ENCODE measurements at regions not wholly inside any gene's neighbourhood (a gene's known extent, or its start where the extent isn't known, plus 50 kb on each side); places are given as distances from the start of the nearest gene placed in this dataset.

GRCh38 chr10:130992802-130993523, 318.6 kb downstream of the TCERG1L start:
- H3K27ac ChIP-seq: no peak overlapping the region
- H3K27me3 ChIP-seq: no peaks in the 10 kb centered on the region
- H3K4me1 ChIP-seq: no peaks in the 10 kb centered on the region
- DNase-seq (peak in 1 of 2 donors; percentile 8), ATAC-seq (ENCODE audit: low FRiP score in 2 of 2) (no peak)
- no peak for TF ChIP-seq POLR2A (IDR thresholded peaks at IDR 0.05)
- no peak for TF ChIP-seq POLR2AphosphoS5 (IDR thresholded peaks at IDR 0.05)
- TF ChIP-seq, protein P1, sequence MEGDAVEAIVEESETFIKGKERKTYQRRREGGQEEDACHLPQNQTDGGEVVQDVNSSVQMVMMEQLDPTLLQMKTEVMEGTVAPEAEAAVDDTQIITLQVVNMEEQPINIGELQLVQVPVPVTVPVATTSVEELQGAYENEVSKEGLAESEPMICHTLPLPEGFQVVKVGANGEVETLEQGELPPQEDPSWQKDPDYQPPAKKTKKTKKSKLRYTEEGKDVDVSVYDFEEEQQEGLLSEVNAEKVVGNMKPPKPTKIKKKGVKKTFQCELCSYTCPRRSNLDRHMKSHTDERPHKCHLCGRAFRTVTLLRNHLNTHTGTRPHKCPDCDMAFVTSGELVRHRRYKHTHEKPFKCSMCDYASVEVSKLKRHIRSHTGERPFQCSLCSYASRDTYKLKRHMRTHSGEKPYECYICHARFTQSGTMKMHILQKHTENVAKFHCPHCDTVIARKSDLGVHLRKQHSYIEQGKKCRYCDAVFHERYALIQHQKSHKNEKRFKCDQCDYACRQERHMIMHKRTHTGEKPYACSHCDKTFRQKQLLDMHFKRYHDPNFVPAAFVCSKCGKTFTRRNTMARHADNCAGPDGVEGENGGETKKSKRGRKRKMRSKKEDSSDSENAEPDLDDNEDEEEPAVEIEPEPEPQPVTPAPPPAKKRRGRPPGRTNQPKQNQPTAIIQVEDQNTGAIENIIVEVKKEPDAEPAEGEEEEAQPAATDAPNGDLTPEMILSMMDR (IDR thresholded peaks at IDR 0.05): no peak
- TF ChIP-seq EP300 (IDR thresholded peaks at IDR 0.05): no peak
- no peaks in the 10 kb centered on the region for H3K9me3 ChIP-seq
- no peaks in the 10 kb centered on the region for H3K36me3 ChIP-seq
- 83 to 90% methylated on average over 11 to 14 of the region's 14 CpGs for WGBS, 2 donors
- no peak overlapping the region for H3K4me3 ChIP-seq

DNA sequence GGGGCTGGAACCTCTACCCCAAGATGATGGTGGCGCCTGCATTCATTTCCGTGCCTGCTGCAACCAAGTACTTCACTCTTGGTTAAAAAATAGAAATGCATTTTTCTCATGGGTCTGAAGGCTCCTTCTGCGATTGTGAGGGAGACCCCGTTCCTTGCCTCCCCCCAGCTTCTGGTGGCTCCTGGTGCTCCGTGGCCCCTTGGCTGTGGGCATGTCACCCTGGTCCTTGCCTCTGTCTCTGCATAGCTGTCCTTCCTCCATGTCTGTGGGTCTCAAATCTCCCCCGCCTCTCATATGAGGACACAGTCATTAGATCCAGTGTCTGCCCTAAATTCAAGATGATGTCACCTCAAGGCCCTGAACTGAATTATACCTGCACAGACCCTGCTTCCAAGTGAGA, 317.9 kb downstream of the TCERG1L start:
- no peaks in the 10 kb centered on the region for H3K27me3 ChIP-seq
- H3K27ac ChIP-seq: no peak overlapping the region
- no peak for DNase-seq
- H3K4me3 ChIP-seq: no peak overlapping the region
- ATAC-seq (ENCODE audit: low FRiP score in 2 of 2): no peak
- H3K9me3 ChIP-seq: no peaks in the 10 kb centered on the region
- TF ChIP-seq, protein P1 (IDR thresholded peaks at IDR 0.05): no peak
- TF ChIP-seq POLR2A (IDR thresholded peaks at IDR 0.05): no peak
- no peak for TF ChIP-seq EP300 (IDR thresholded peaks at IDR 0.05)
- TF ChIP-seq POLR2AphosphoS5 (IDR thresholded peaks at IDR 0.05): no peak
- H3K36me3 ChIP-seq: no peaks in the 10 kb centered on the region
- H3K4me1 ChIP-seq: no peaks in the 10 kb centered on the region
- 92% methylated on average over 6 of the region's 6 CpGs for WGBS, 2 donors

- TF ChIP-seq EP300 (IDR thresholded peaks at IDR 0.05): no peak
- no peak for ATAC-seq (ENCODE audit: low FRiP score in 2 of 2)
Observed at GRCh38 chr10:130994191-130994590, 317.3 kb downstream of the TCERG1L start.

GRCh38 chr10:130994845-130995244, 316.7 kb downstream of the TCERG1L start:
- Histone ChIP-seq H3K4me3 (no peak overlapping the region), H3K27me3 (no peaks in the 10 kb centered on the region), H3K27ac (no peak overlapping the region), H3K9me3 (no peaks in the 10 kb centered on the region), H3K36me3 (no peaks in the 10 kb centered on the region), H3K4me1 (no peaks in the 10 kb centered on the region)
- DNase-seq (no peak), ATAC-seq (ENCODE audit: low FRiP score in 2 of 2) (no peak)
- WGBS, 2 donors: 73 to 77% methylated on average over 7 of the region's 7 CpGs
- TF ChIP-seq POLR2A (IDR thresholded peaks at IDR 0.05) (no peak), EP300 (IDR thresholded peaks at IDR 0.05) (no peak), POLR2AphosphoS5 (IDR thresholded peaks at IDR 0.05) (no peak)
- TF ChIP-seq, protein P1 (IDR thresholded peaks at IDR 0.05): no peak

More at GRCh38 chr10:130994191-130994590, 317.3 kb downstream of the TCERG1L start:
- Histone ChIP-seq H3K27ac (no peak overlapping the region), H3K9me3 (no peaks in the 10 kb centered on the region), H3K4me3 (no peak overlapping the region), H3K36me3 (no peaks in the 10 kb centered on the region), H3K27me3 (no peaks in the 10 kb centered on the region), H3K4me1 (no peaks in the 10 kb centered on the region)
- 80 to 87% methylated on average over 6 to 7 of the region's 7 CpGs for WGBS, 2 donors
- DNase-seq: no peak

GRCh38 chr10:130997267-130998045, 314.1 kb downstream of the TCERG1L start:
- TF ChIP-seq POLR2AphosphoS5 (IDR thresholded peaks at IDR 0.05) (no peak), EP300 (IDR thresholded peaks at IDR 0.05) (no peak), POLR2A (IDR thresholded peaks at IDR 0.05) (no peak)
- TF ChIP-seq, protein P1 (IDR thresholded peaks at IDR 0.05): no peak
- no peak overlapping the region for H3K27ac ChIP-seq
- no peaks in the 10 kb centered on the region for H3K4me1 ChIP-seq
- DNase-seq (no peak), ATAC-seq (ENCODE audit: low FRiP score in 2 of 2) (no peak)
- H3K9me3 ChIP-seq: no peaks in the 10 kb centered on the region
- no peak overlapping the region for H3K4me3 ChIP-seq
- no peaks in the 10 kb centered on the region for H3K27me3 ChIP-seq
- no peaks in the 10 kb centered on the region for H3K36me3 ChIP-seq
- WGBS, 2 donors: 61 to 71% methylated on average over 8 of the region's 8 CpGs
